Testis (tissue), 2 donors: ENCODE measurements at regions not wholly inside any gene's neighbourhood (a gene's known extent, or its start where the extent isn't known, plus 50 kb on each side); places are given as distances from the start of the nearest gene placed in this dataset.

Experiments used
- DNase-seq: peaks from one replicate; pipeline ENCODE4 v3.0.0-alpha.2; 2019
- H3K27ac ChIP-seq, 2 donors: fragments of 200-600 bp; sonication (generic); one replicate each; pipeline ENCODE4 v1.5.1; 2019
- H3K27me3 ChIP-seq: fragments of 200-600 bp; sonication (generic); one replicate; pipeline ENCODE4 v1.5.1; 2019
- H3K36me3 ChIP-seq: fragments of 200-600 bp; sonication (generic); one replicate; pipeline ENCODE4 v1.5.1; 2017; ENCODE audit warnings: low read depth; ENCODE audit errors: missing control alignments
- H3K4me1 ChIP-seq: fragments of 200-600 bp; sonication (generic); one replicate; pipeline ENCODE4 v1.5.1; 2019
- H3K4me3 ChIP-seq, 2 donors: fragments of 200-600 bp; sonication (generic); one replicate each; pipeline ENCODE4 v1.5.1; 2017 to 2019
- H3K9me3 ChIP-seq: fragments of 200-600 bp; sonication (generic); one replicate; pipeline ENCODE4 v1.5.1; 2017
- POLR2A ChIP-seq: fragments of 450-650 bp; IDR thresholded peaks from one replicate; pipeline ENCODE4 v1.6.1; 2017; ENCODE audit warnings: antibody characterized with exemption, mild to moderate bottlenecking, moderate library complexity
- WGBS, 2 donors: methylation state at CpG; one replicate each; pipeline ENCODE4 v1.1.5; 2018; 5-methylcytosine and 5-hydroxymethylcytosine counted together
- intact Hi-C: fragments of 100-400 bp; cut with DNase I; formaldehyde crosslinking; loops from one replicate; pipeline ENCODE4 v1.15.1; 2023; ENCODE audit warnings: low total_unique reads
- TF ChIP-seq, protein P1 (sequence below), 3 experiments: fragments of 450-650 bp in 2 of 3; fragments of 200-600 bp in 1 of 3; sonication (generic) in 1 of 3; IDR thresholded peaks; one replicate each; pipeline ENCODE4 v1.5.1; 2016 to 2019; ENCODE audit warnings: antibody characterized with exemption in 3 of 3, mild to moderate bottlenecking in 2 of 3, moderate library complexity in 1 of 3

DNA sequence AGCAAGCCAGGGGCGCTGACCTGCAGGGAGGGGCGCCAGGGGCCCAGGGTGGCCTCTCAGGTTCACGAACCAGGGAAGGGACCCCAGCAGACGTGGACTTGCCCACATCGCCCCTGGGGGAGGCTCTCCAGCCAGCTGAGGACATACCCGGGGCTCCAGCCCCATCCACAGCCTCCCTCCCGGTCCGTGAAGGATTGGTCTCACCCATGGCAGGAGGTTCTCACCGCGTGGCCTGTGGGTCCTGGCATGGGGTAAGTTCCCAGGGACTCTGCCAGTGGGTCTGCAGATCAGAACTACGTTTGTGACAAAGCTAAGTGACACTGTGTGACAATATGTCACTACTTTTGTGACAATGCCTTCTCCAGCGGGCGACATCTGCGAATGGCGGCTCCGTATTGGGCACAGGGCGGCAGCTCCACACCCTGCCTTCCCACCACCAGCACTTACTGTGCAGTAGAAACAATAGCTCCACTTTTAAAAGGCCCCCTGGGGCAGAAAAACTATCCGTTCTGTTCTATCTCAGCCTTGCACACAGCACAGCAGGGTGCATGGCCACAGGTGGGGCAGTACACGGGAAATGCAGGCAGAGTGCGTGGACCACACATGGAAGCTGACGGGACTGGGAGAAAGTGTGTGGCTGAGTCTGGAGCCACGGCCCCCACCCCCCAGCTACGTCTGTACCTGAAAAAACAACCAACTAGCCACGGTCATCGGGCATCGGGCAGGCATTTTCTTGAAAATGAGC is 65.2 kb upstream of the CTDP1 start:
- Histone ChIP-seq H3K27me3 (no peaks in the 10 kb centered on the region), H3K4me3 (no peak overlapping the region), H3K4me1 (no peaks in the 10 kb centered on the region), H3K9me3 (no peaks in the 10 kb centered on the region), H3K27ac (no peak overlapping the region), H3K36me3 (no peaks in the 10 kb centered on the region)
- 87 to 91% methylated on average over 22 to 26 of the region's 26 CpGs for WGBS, 2 donors
- intact Hi-C loops = no loop called here
- TF ChIP-seq, protein P1, sequence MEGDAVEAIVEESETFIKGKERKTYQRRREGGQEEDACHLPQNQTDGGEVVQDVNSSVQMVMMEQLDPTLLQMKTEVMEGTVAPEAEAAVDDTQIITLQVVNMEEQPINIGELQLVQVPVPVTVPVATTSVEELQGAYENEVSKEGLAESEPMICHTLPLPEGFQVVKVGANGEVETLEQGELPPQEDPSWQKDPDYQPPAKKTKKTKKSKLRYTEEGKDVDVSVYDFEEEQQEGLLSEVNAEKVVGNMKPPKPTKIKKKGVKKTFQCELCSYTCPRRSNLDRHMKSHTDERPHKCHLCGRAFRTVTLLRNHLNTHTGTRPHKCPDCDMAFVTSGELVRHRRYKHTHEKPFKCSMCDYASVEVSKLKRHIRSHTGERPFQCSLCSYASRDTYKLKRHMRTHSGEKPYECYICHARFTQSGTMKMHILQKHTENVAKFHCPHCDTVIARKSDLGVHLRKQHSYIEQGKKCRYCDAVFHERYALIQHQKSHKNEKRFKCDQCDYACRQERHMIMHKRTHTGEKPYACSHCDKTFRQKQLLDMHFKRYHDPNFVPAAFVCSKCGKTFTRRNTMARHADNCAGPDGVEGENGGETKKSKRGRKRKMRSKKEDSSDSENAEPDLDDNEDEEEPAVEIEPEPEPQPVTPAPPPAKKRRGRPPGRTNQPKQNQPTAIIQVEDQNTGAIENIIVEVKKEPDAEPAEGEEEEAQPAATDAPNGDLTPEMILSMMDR (IDR thresholded peaks at IDR 0.05) = no peak
- no peak for TF ChIP-seq POLR2A
- no peak for DNase-seq

DNA sequence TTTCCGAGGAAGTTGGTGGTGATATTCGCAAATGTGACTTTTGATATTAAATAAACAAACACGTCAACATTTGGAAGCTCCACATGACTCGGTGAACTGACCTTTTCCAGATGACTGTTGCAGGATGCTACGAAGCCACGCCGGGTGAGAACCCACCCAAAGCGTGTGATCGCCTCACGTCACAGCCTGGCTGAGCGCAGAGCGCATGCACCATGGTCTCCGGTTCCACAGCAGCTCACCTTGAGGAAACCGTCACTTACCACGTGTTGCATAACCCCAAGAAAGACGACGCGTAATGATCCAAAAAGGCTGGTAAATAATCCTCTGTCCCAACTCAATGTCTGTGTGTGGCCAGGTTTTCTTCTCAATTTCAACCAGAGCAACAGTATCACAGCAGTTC is 64.5 kb upstream of the CTDP1 start:
- 90 to 94% methylated on average over 18 of the region's 18 CpGs for WGBS, 2 donors
- Histone ChIP-seq H3K27ac (no peak overlapping the region), H3K27me3 (no peaks in the 10 kb centered on the region), H3K4me1 (no peaks in the 10 kb centered on the region), H3K4me3 (no peak overlapping the region), H3K9me3 (no peaks in the 10 kb centered on the region), H3K36me3 (no peaks in the 10 kb centered on the region)
- TF ChIP-seq, protein P1 (IDR thresholded peaks at IDR 0.05) = no peak
- no peak for TF ChIP-seq POLR2A
- intact Hi-C loops = no loop called here
- no peak for DNase-seq

DNA sequence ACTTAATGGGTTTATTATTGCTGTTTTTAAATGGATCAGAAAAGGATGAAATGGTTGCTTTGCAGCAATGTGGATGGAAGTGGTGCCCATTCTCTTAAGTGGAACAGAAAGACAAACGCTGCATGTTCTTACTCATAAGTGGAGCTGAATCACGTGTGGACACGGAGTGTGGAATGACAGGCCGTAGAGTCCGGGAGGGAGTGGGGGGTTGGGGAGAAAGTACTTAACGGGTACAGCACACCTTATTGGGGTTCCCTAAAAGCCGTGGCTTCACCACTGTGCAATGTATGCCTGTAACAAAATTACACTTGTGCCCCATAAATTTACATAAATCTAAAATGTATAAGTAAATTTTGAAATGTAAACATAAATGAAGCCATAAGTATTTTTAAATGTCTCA is 64.0 kb upstream of the CTDP1 start:
- Histone ChIP-seq H3K36me3 (no peaks in the 10 kb centered on the region), H3K27me3 (no peaks in the 10 kb centered on the region), H3K4me1 (no peaks in the 10 kb centered on the region), H3K27ac (no peak overlapping the region), H3K9me3 (no peaks in the 10 kb centered on the region), H3K4me3 (no peak overlapping the region)
- intact Hi-C loops = no loop called here
- DNase-seq = no peak
- TF ChIP-seq, protein P1 (IDR thresholded peaks at IDR 0.05) = no peak
- TF ChIP-seq POLR2A = no peak
- WGBS, 2 donors = 86 to 88% methylated on average over 7 of the region's 7 CpGs

DNA sequence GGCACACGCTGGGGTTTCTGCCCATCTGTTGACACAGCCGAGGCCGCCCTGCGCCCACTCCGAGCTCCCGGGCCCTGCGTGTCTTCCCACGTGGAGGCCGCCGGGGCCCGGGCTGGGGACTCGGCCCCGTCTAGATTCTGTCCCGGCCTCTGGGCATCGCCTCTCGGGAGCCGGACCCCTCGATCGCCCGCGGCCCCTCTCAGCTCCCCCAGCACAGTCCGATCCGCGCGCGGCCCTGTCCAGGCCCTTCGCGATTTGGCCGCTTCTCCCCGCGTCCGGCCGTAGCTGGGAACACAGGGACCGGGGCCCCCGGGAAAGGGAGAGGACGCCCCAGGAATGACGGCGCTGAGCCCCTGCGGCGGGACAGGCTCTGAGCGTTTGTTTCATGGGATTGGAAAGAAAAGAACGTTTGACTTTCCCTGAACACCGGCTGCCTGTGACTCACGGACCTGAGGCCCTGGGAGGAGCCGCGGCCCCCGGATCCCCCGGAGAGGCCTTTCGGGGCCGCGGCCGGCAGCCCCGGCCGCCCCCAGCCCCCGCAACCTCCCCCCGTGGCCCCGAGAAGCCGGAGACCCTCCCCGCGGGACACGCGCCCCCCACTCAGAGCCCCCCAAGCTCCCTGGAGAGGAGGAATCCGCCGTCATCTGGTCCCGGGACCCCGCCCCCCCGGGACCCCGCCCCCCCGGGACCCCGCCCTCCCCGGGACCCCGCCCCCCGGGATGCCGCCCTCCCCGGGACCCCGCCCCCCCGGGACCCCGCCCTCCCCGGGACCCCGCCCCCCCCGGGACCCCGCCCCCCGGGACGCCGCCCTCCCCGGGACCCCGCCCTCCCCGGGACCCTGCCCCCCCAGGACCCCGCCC is 62.7 kb upstream of the CTDP1 start:
- no peak overlapping the region for H3K27ac ChIP-seq
- H3K36me3 ChIP-seq = no peaks in the 10 kb centered on the region
- 44 to 85% methylated on average over 30 to 63 of the region's 89 CpGs for WGBS, 2 donors
- no peak for TF ChIP-seq POLR2A
- TF ChIP-seq, protein P1 (IDR thresholded peaks at IDR 0.05) = no peak
- intact Hi-C loops = no loop called here
- no peak for DNase-seq
- H3K27me3 ChIP-seq = no peaks in the 10 kb centered on the region
- H3K4me1 ChIP-seq = no peaks in the 10 kb centered on the region
- H3K4me3 ChIP-seq = peak overlapping the region; percentile 10 to 54
- no peaks in the 10 kb centered on the region for H3K9me3 ChIP-seq
